IPS DF 6.9 (cell line): ENCODE measurements at regions not wholly inside any gene's neighbourhood (a gene's known extent, or its start where the extent isn't known, plus 50 kb on each side); places are given as distances from the start of the nearest gene placed in this dataset.
"Not testable (repeated sequence)": the region's sequence is repeated elsewhere in the genome, so short reads cannot be mapped to it uniquely, and the experiment has no call there.

Experiments used
- DNase-seq: peaks from one replicate; pipeline ENCODE4 v3.0.0-alpha.2; 2013; ENCODE audit warnings: low read depth, low spot score
- H3K27ac ChIP-seq: one replicate; pipeline ENCODE4 v1.5.1; 2013; ENCODE audit warnings: low read length, control low read depth
- H3K27me3 ChIP-seq: 2 replicates; pipeline ENCODE4 v1.6.1; 2013; ENCODE audit warnings: mild to moderate bottlenecking, low read length; ENCODE audit not compliant: control insufficient read depth, insufficient read depth
- H3K36me3 ChIP-seq: 2 replicates; pipeline ENCODE4 v1.6.1; 2013; ENCODE audit warnings: low read length; ENCODE audit not compliant: control insufficient read depth, insufficient read depth
- H3K4me1 ChIP-seq: 2 replicates; pipeline ENCODE4 v1.6.1; 2013; ENCODE audit warnings: low read length; ENCODE audit not compliant: control insufficient read depth, insufficient read depth
- H3K4me3 ChIP-seq: 2 replicates; pipeline ENCODE4 v1.5.1; 2013; ENCODE audit warnings: mild to moderate bottlenecking, low read length
- H3K9me3 ChIP-seq: 2 replicates; pipeline ENCODE4 v1.6.1; 2013; ENCODE audit warnings: low read length, inconsistent platforms; ENCODE audit not compliant: control insufficient read depth, insufficient read depth
- WGBS: extraction: QIAGEN DNeasy Blood & Tissue Kit; methylation state at CpG from one replicate; pipeline ENCODE4 v1.1.7; 2013; ENCODE audit warnings: mixed read lengths, missing lambda C conversion rate; ENCODE audit not compliant: insufficient read length, insufficient coverage; 5-methylcytosine and 5-hydroxymethylcytosine counted together

GRCh38 chr4:137881641-137882040 is 349.3 kb upstream of the PCDH18 start:
- Histone ChIP-seq H3K9me3 (no peaks in the 10 kb centered on the region), H3K27me3 (no peaks in the 10 kb centered on the region), H3K4me3 (no peak overlapping the region), H3K36me3 (no peaks in the 10 kb centered on the region), H3K4me1 (no peaks in the 10 kb centered on the region), H3K27ac (no peak overlapping the region)
- WGBS = no CpG with 5 or more reads among the region's 4 CpGs
- no peak for DNase-seq

- H3K27me3 ChIP-seq, H3K27ac ChIP-seq, H3K36me3 ChIP-seq, H3K4me1 ChIP-seq, DNase-seq, H3K4me3 ChIP-seq, H3K9me3 ChIP-seq: not testable (repeated sequence)
- no CpG with 5 or more reads among the region's 3 CpGs for WGBS
These were observed 335.8 kb upstream of the PCDH18 start for GRCh38 chr4:137868067-137868466.

GRCh38 chr4:137866671-137867070 is 334.4 kb upstream of the PCDH18 start:
- H3K4me3 ChIP-seq = no peak overlapping the region
- WGBS = no CpG with 5 or more reads among the region's 3 CpGs
- no peaks in the 10 kb centered on the region for H3K9me3 ChIP-seq
- H3K4me1 ChIP-seq = no peaks in the 10 kb centered on the region
- H3K36me3 ChIP-seq = no peaks in the 10 kb centered on the region
- DNase-seq = no peak
- no peak overlapping the region for H3K27ac ChIP-seq
- H3K27me3 ChIP-seq = no peaks in the 10 kb centered on the region

- H3K4me3 ChIP-seq = no peak overlapping the region
- H3K36me3 ChIP-seq = no peaks in the 10 kb centered on the region
- H3K27ac ChIP-seq = no peak overlapping the region
- no peak for DNase-seq
- no peaks in the 10 kb centered on the region for H3K9me3 ChIP-seq
- no peaks in the 10 kb centered on the region for H3K4me1 ChIP-seq
- H3K27me3 ChIP-seq = no peaks in the 10 kb centered on the region
These were observed 329.4 kb upstream of the PCDH18 start for GRCh38 chr4:137861682-137862081.

- no peaks in the 10 kb centered on the region for H3K4me1 ChIP-seq
- DNase-seq = no peak
- H3K36me3 ChIP-seq = no peaks in the 10 kb centered on the region
- no peaks in the 10 kb centered on the region for H3K27me3 ChIP-seq
- H3K9me3 ChIP-seq = no peaks in the 10 kb centered on the region
- WGBS = no CpG with 5 or more reads among the region's 29 CpGs
- H3K27ac ChIP-seq = no peak overlapping the region
- H3K4me3 ChIP-seq = no peak overlapping the region
These were observed 321.1 kb upstream of the PCDH18 start for GRCh38 chr4:137853424-137853823.

GRCh38 chr4:137852326-137852725 is 320.0 kb upstream of the PCDH18 start:
- WGBS = no CpG with 5 or more reads among the region's 2 CpGs
- no peaks in the 10 kb centered on the region for H3K9me3 ChIP-seq
- H3K27me3 ChIP-seq = no peaks in the 10 kb centered on the region
- no peak for DNase-seq
- H3K4me1 ChIP-seq = no peaks in the 10 kb centered on the region
- H3K27ac ChIP-seq = no peak overlapping the region
- no peaks in the 10 kb centered on the region for H3K36me3 ChIP-seq
- H3K4me3 ChIP-seq = no peak overlapping the region

- WGBS = no CpG with 5 or more reads among the region's 2 CpGs
- Histone ChIP-seq H3K27ac (no peak overlapping the region), H3K36me3 (no peaks in the 10 kb centered on the region), H3K4me1 (no peaks in the 10 kb centered on the region), H3K4me3 (no peak overlapping the region), H3K9me3 (no peaks in the 10 kb centered on the region), H3K27me3 (no peaks in the 10 kb centered on the region)
- DNase-seq = no peak
These were observed 319.1 kb upstream of the PCDH18 start for GRCh38 chr4:137851435-137851834.

GRCh38 chr4:137827945-137828344 is 295.7 kb upstream of the PCDH18 start:
- not testable (repeated sequence) for DNase-seq, H3K4me1 ChIP-seq, H3K27me3 ChIP-seq, H3K9me3 ChIP-seq, H3K4me3 ChIP-seq, H3K27ac ChIP-seq, H3K36me3 ChIP-seq

- no peaks in the 10 kb centered on the region for H3K9me3 ChIP-seq
- no peak overlapping the region for H3K27ac ChIP-seq
- no peaks in the 10 kb centered on the region for H3K36me3 ChIP-seq
- no CpG with 5 or more reads among the region's 1 CpG for WGBS
- no peaks in the 10 kb centered on the region for H3K4me1 ChIP-seq
- H3K27me3 ChIP-seq = no peaks in the 10 kb centered on the region
- no peak for DNase-seq
- no peak overlapping the region for H3K4me3 ChIP-seq
These were observed 293.2 kb upstream of the PCDH18 start for GRCh38 chr4:137825505-137825904.

- 0 out of 2 replicates have a peak, but pooled peaks cover 1% of the 10 kb centered on the region for H3K4me1 ChIP-seq
- no peaks in the 10 kb centered on the region for H3K36me3 ChIP-seq
- no peak for DNase-seq
- H3K27ac ChIP-seq = no peak overlapping the region
- H3K4me3 ChIP-seq = no peak overlapping the region
- H3K27me3 ChIP-seq = no peaks in the 10 kb centered on the region
- 100% methylated on average over 1 of the region's 2 CpGs for WGBS
- no peaks in the 10 kb centered on the region for H3K9me3 ChIP-seq
These were observed 290.7 kb upstream of the PCDH18 start for GRCh38 chr4:137823007-137823406.

GRCh38 chr4:137819964-137820383 is 287.7 kb upstream of the PCDH18 start:
- 0 out of 2 replicates have a peak, but pooled peaks cover 1% of the 10 kb centered on the region for H3K4me1 ChIP-seq
- no peak overlapping the region for H3K4me3 ChIP-seq
- no peak overlapping the region for H3K27ac ChIP-seq
- no CpG with 5 or more reads among the region's 1 CpG for WGBS
- no peak for DNase-seq
- H3K36me3 ChIP-seq = no peaks in the 10 kb centered on the region
- no peaks in the 10 kb centered on the region for H3K9me3 ChIP-seq
- no peaks in the 10 kb centered on the region for H3K27me3 ChIP-seq
